D721Med (cell line): ENCODE measurements at regions not wholly inside any gene's neighbourhood (a gene's known extent, or its start where the extent isn't known, plus 50 kb on each side); places are given as distances from the start of the nearest gene placed in this dataset.

Experiments used
- DNase-seq: peaks from one replicate; pipeline ENCODE4 v3.0.0; 2011; ENCODE audit warnings: low spot score; ENCODE audit not compliant: insufficient read length
- FAIRE-seq: peaks from 2 replicates; lab custom pipeline; 2011; peaks lifted over from hg19 to GRCh38; lab: Jason Lieb, UNC
- TF ChIP-seq, protein P1 (sequence below): IDR thresholded peaks from 2 replicates; pipeline ENCODE4 v1.5.1; 2012; ENCODE audit warnings: mild to moderate bottlenecking, control low read depth; ENCODE audit not compliant: insufficient read depth; ENCODE audit errors: missing control alignments

DNA sequence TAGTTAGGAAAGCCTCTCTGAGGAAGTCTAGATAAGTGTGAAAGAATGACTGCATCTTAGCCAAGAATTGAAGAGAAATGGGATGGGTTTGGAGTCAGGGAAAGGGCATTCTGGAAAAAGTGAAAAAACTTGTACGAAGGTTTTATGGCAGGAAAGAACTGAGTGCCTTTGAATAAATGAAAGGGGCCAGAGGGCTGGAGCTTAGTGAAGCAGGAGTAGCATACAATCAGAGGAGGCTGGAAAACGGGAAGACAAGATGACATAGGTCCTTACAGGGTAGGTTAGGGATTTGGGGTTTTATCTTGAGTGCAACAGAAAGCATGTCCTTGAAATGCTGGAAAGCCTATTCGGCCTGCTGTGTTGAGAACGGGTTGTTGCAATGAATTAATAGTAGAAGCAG is 152.6 kb upstream of the RND3 start:
- FAIRE-seq (no peak), DNase-seq (no peak)
- TF ChIP-seq, protein P1, sequence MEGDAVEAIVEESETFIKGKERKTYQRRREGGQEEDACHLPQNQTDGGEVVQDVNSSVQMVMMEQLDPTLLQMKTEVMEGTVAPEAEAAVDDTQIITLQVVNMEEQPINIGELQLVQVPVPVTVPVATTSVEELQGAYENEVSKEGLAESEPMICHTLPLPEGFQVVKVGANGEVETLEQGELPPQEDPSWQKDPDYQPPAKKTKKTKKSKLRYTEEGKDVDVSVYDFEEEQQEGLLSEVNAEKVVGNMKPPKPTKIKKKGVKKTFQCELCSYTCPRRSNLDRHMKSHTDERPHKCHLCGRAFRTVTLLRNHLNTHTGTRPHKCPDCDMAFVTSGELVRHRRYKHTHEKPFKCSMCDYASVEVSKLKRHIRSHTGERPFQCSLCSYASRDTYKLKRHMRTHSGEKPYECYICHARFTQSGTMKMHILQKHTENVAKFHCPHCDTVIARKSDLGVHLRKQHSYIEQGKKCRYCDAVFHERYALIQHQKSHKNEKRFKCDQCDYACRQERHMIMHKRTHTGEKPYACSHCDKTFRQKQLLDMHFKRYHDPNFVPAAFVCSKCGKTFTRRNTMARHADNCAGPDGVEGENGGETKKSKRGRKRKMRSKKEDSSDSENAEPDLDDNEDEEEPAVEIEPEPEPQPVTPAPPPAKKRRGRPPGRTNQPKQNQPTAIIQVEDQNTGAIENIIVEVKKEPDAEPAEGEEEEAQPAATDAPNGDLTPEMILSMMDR: no peak

DNA sequence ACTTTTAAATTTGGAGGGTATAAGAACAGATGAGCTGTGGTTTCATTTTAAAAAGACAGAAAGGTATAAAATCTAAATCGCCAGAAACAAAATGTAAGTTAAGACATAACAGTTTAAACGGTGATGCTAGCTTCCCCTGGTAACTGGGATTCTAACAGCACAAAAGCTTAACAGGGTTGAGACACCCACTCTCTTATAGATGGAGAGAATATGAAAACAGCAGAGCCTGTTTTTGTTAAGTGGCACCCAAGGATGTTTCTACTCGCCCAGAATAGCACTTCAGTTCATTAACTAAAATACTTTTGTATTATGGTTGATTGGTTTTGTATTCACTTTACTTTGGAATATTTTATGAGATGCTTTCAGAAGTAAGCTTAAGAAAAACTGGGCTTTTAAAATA is 151.9 kb upstream of the RND3 start:
- FAIRE-seq: no peak
- TF ChIP-seq, protein P1: no peak
- no peak for DNase-seq

DNA sequence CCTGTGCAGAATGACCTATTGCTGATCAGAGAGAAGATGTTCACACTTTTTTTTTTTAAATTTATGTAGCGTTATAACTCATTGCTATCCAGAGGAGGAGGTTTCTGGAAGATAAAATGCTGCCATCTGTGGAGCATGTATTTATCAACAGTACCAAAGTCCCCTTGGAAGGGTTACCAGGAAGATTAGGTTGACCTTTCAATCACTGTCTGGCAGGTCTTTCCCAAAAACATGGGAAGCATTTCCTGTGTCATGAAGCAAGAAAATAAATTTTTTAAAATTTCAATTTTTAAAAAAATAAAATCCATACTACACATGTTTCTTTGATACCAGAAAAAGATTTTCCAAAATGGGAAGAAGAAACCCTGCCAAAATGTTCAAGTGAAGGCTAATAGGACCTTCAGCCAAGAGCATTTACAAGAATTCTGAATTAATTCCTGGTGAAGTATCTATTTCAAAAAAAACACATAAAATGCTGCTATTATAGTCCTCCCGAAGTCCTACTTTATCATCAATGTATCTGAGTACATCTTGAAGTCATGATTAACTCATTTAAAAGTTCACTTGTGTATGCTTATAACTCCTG is 143.9 kb upstream of the RND3 start:
- TF ChIP-seq, protein P1: no peak
- FAIRE-seq: no peak
- DNase-seq: no peak

DNA sequence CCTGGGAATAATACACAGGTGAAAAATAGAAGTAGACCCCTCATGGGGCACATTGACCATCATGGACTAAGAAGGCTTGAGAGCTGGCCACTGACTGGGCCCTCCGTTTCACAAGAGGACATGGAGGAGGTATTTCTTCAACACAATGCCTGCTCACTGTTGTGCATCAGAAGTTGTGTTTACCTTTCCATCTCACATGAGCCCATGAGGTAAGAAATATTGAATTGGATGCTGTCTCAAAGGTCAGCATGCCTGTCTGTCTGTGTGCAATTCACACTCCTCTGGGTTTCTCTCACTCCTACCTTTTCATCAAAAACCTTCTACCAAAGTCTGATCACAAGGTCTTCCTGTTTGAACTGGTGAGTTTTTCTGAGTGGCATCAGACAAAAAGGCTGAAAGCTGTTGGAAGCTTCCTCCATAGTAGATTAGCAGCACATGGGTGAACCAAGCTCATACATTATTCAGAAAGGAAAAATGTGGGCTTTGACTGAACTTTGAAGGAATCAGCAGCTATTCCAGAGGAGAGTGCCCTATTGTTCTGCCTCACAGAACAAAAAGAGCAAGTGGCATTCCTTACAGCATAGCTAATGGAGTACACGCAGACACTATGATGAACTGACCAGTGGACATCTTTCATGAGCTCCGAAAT is 143.2 kb upstream of the RND3 start:
- TF ChIP-seq, protein P1: no peak
- DNase-seq: no peak
- FAIRE-seq: no peak

DNA sequence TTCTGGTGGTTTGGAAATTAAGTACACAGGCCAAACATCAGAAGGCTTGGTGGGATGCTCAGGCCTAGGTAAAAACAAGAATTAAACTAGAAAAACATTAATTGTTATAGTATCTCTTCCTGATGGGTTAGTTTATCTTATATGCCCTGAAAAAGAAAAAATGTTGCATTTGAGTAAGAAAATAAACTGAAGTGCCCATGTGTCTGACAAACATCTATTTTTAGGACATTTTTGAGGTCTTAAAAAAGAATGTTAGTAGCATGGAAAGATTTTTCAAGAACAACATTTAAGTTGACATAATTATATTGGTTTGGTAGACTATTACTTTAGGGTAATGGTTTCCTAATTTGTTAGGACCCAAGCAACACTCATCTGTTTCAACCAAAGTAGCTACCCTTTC is 140.1 kb upstream of the RND3 start:
- no peak for DNase-seq
- FAIRE-seq: no peak
- TF ChIP-seq, protein P1: no peak

DNA sequence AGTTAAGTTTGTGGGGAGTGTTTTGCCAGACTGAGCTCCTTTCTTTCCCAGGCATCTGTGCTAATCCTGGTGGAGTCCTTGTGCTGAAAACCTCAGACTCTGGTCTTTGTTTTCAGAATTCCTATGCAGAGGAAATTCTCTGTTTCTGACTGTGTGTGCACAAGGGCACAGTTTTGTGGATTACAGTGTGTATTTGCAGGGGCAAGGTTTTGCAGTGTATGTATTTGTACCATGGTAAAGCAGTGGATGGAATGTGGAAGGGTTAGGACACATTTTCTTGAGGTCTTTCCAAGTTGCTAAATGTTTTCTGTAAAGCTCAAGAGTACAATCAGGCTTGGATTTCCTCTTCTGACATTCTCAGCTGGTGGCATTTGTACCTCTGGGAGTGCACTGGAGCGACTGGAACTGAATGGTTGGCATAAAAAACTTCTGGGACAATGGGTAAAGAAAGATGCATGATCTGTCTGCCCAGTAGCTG is 139.5 kb upstream of the RND3 start:
- FAIRE-seq (no peak), DNase-seq (no peak)
- TF ChIP-seq, protein P1: no peak

DNA sequence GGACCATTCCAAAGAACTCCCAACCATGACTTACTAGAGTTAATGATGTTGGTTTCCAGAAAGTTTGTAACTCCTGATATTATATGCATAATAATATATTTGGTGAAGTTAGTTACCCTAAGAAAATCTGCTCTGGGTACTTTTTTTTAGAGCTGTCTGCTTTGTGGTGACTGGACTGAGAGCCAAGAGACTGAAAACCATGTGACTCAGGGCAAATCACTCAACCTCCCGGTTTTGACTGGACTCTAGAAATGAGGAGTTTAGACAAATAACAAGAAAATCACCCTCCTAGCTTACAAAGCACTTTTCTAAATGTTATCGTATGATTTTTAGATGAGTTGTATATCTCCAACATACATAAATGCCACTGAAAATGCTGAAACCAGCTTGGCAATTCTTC is 138.3 kb upstream of the RND3 start:
- DNase-seq: no peak
- FAIRE-seq: no peak
- TF ChIP-seq, protein P1: no peak
